HAP-1 (cell line): ENCODE measurements at regions not wholly inside any gene's neighbourhood (a gene's known extent, or its start where the extent isn't known, plus 50 kb on each side); places are given as distances from the start of the nearest gene placed in this dataset.
A peak's percentile ranks its signal among the peaks of the same experiment; 100 is the strongest.

Experiments used
- DNase-seq, 2 experiments: peaks; one replicate each; pipeline ENCODE4 v3.0.0-alpha.2; 2016 to 2020; ENCODE audit warnings: low spot score in 2 of 2
- H3K27me3 ChIP-seq: fragments of 250-450 bp; sonication (Bioruptor Pico); 2 replicates; pipeline ENCODE4 v1.5.1; 2020; ENCODE audit warnings: low read depth, mild to moderate bottlenecking, moderate library complexity
- H3K36me3 ChIP-seq: fragments of 250-450 bp; sonication (Bioruptor Pico); replicated peaks from 2 replicates; pipeline ENCODE4 v1.5.1; 2020; ENCODE audit warnings: mild to moderate bottlenecking
- H3K4me1 ChIP-seq: fragments of 250-450 bp; sonication (Bioruptor Pico); 2 replicates; pipeline ENCODE4 v1.5.1; 2020; ENCODE audit warnings: mild to moderate bottlenecking
- H3K4me3 ChIP-seq: fragments of 250-450 bp; sonication (Bioruptor Pico); 2 replicates; pipeline ENCODE4 v1.5.1; 2020; ENCODE audit warnings: mild to moderate bottlenecking, moderate library complexity
- H3K9me3 ChIP-seq: fragments of 250-450 bp; sonication (Bioruptor Pico); 2 replicates; pipeline ENCODE4 v1.5.1; 2020; ENCODE audit warnings: mild to moderate bottlenecking, moderate library complexity
- in situ Hi-C: fragments of 300-500 bp; cut with MboI; formaldehyde crosslinking; loops from 3 replicates; pipeline ENCODE4 v1.14.3; 2020; ENCODE audit warnings: low sequenced_read_pairs, inconsistent platforms, mixed read lengths

- no peaks in the 10 kb centered on the region for H3K36me3 ChIP-seq
- H3K27me3 ChIP-seq: no peaks in the 10 kb centered on the region
- DNase-seq: no peak
- H3K9me3 ChIP-seq: no peaks in the 10 kb centered on the region
- in situ Hi-C loops: no loop called here
- H3K4me1 ChIP-seq: peaks cover 20% of the 10 kb centered on the region
- no peak overlapping the region for H3K4me3 ChIP-seq
Measured at GRCh38 chr3:66703501-66703900, 202.7 kb upstream of the LRIG1 start.

GRCh38 chr3:66705076-66705475, 204.3 kb upstream of the LRIG1 start:
- Histone ChIP-seq H3K4me3 (no peak overlapping the region), H3K4me1 (peaks cover 20% of the 10 kb centered on the region), H3K27me3 (no peaks in the 10 kb centered on the region), H3K36me3 (no peaks in the 10 kb centered on the region), H3K9me3 (no peaks in the 10 kb centered on the region)
- in situ Hi-C loops: no loop called here
- peak; percentile 48 to 95 for DNase-seq

GRCh38 chr3:66706890-66707289, 206.1 kb upstream of the LRIG1 start:
- in situ Hi-C loops: no loop called here
- no peaks in the 10 kb centered on the region for H3K36me3 ChIP-seq
- no peak for DNase-seq
- no peaks in the 10 kb centered on the region for H3K27me3 ChIP-seq
- H3K9me3 ChIP-seq: no peaks in the 10 kb centered on the region
- H3K4me1 ChIP-seq: peaks cover 18% of the 10 kb centered on the region
- no peak overlapping the region for H3K4me3 ChIP-seq

GRCh38 chr3:66709532-66709931, 208.7 kb upstream of the LRIG1 start:
- Histone ChIP-seq H3K27me3 (no peaks in the 10 kb centered on the region), H3K36me3 (no peaks in the 10 kb centered on the region), H3K9me3 (no peaks in the 10 kb centered on the region), H3K4me3 (no peak overlapping the region), H3K4me1 (peaks cover 10% of the 10 kb centered on the region)
- in situ Hi-C loops: no loop called here
- no peak for DNase-seq

- no peaks in the 10 kb centered on the region for H3K9me3 ChIP-seq
- no peaks in the 10 kb centered on the region for H3K36me3 ChIP-seq
- H3K4me3 ChIP-seq: no peak overlapping the region
- no peaks in the 10 kb centered on the region for H3K4me1 ChIP-seq
- DNase-seq: no peak
- H3K27me3 ChIP-seq: no peaks in the 10 kb centered on the region
- in situ Hi-C loops: no loop called here
Measured at GRCh38 chr3:66712210-66712609, 211.4 kb upstream of the LRIG1 start.

- H3K4me1 ChIP-seq: no peaks in the 10 kb centered on the region
- no peaks in the 10 kb centered on the region for H3K9me3 ChIP-seq
- no peaks in the 10 kb centered on the region for H3K27me3 ChIP-seq
- no peaks in the 10 kb centered on the region for H3K36me3 ChIP-seq
- in situ Hi-C loops: no loop called here
- no peak for DNase-seq
- H3K4me3 ChIP-seq: no peak overlapping the region
Measured at GRCh38 chr3:66713921-66714320, 213.1 kb upstream of the LRIG1 start.

GRCh38 chr3:66715806-66716205, 215.0 kb upstream of the LRIG1 start:
- H3K27me3 ChIP-seq: no peaks in the 10 kb centered on the region
- no peak for DNase-seq
- in situ Hi-C loops: no loop called here
- H3K36me3 ChIP-seq: no peaks in the 10 kb centered on the region
- H3K4me1 ChIP-seq: no peaks in the 10 kb centered on the region
- H3K9me3 ChIP-seq: no peaks in the 10 kb centered on the region
- H3K4me3 ChIP-seq: no peak overlapping the region

GRCh38 chr3:66717806-66718205, 217.0 kb upstream of the LRIG1 start:
- H3K36me3 ChIP-seq: no peaks in the 10 kb centered on the region
- in situ Hi-C loops: no loop called here

GRCh38 chr3:66719796-66720356, 219.1 kb upstream of the LRIG1 start:
- H3K36me3 ChIP-seq: no peaks in the 10 kb centered on the region
- DNase-seq: no peak
- H3K4me3 ChIP-seq: no peak overlapping the region
- in situ Hi-C loops: no loop called here
- H3K9me3 ChIP-seq: no peaks in the 10 kb centered on the region
- no peaks in the 10 kb centered on the region for H3K27me3 ChIP-seq
- H3K4me1 ChIP-seq: no peaks in the 10 kb centered on the region

More at GRCh38 chr3:66717806-66718205, 217.0 kb upstream of the LRIG1 start:
- DNase-seq: no peak
- Histone ChIP-seq H3K9me3 (no peaks in the 10 kb centered on the region), H3K27me3 (no peaks in the 10 kb centered on the region), H3K4me3 (no peak overlapping the region), H3K4me1 (no peaks in the 10 kb centered on the region)

- H3K4me1 ChIP-seq: no peaks in the 10 kb centered on the region
- H3K9me3 ChIP-seq: no peaks in the 10 kb centered on the region
- H3K27me3 ChIP-seq: no peaks in the 10 kb centered on the region
- no peak for DNase-seq
- in situ Hi-C loops: no loop called here
- no peaks in the 10 kb centered on the region for H3K36me3 ChIP-seq
- no peak overlapping the region for H3K4me3 ChIP-seq
Measured at GRCh38 chr3:66720508-66720907, 219.7 kb upstream of the LRIG1 start.

- Histone ChIP-seq H3K27me3 (no peaks in the 10 kb centered on the region), H3K4me1 (no peaks in the 10 kb centered on the region), H3K4me3 (no peak overlapping the region), H3K36me3 (no peaks in the 10 kb centered on the region), H3K9me3 (no peaks in the 10 kb centered on the region)
- no peak for DNase-seq
- in situ Hi-C loops: no loop called here
Measured at GRCh38 chr3:66722675-66723074, 221.9 kb upstream of the LRIG1 start.

GRCh38 chr3:66723231-66723630, 222.4 kb upstream of the LRIG1 start:
- no peak for DNase-seq
- Histone ChIP-seq H3K36me3 (no peaks in the 10 kb centered on the region), H3K4me3 (no peak overlapping the region), H3K9me3 (no peaks in the 10 kb centered on the region), H3K4me1 (no peaks in the 10 kb centered on the region), H3K27me3 (no peaks in the 10 kb centered on the region)
- in situ Hi-C loops: no loop called here

GRCh38 chr3:66729687-66730393, 229.0 kb upstream of the LRIG1 start:
- no peak for DNase-seq
- Histone ChIP-seq H3K4me1 (no peaks in the 10 kb centered on the region), H3K9me3 (no peaks in the 10 kb centered on the region), H3K36me3 (no peaks in the 10 kb centered on the region), H3K27me3 (no peaks in the 10 kb centered on the region), H3K4me3 (no peak overlapping the region)
- in situ Hi-C loops: no loop called here

- in situ Hi-C loops: no loop called here
- Histone ChIP-seq H3K4me3 (no peak overlapping the region), H3K9me3 (no peaks in the 10 kb centered on the region), H3K4me1 (no peaks in the 10 kb centered on the region), H3K36me3 (no peaks in the 10 kb centered on the region), H3K27me3 (no peaks in the 10 kb centered on the region)
- no peak for DNase-seq
Measured at GRCh38 chr3:66738625-66739365, 238.0 kb upstream of the LRIG1 start.
